Panc1 (cell line): ENCODE measurements at regions not wholly inside any gene's neighbourhood (a gene's known extent, or its start where the extent isn't known, plus 50 kb on each side); places are given as distances from the start of the nearest gene placed in this dataset.

ENCODE experiments used
- CTCF ChIP-seq: fragments of 450-650 bp; IDR thresholded peaks from 2 replicates; pipeline ENCODE4 v1.5.1; 2017; ENCODE audit warnings: mild to moderate bottlenecking
- POLR2AphosphoS5 ChIP-seq: IDR thresholded peaks from 2 replicates; pipeline ENCODE4 v1.6.1; 2012; ENCODE audit warnings: mild to moderate bottlenecking, low read depth, low read length, moderate library complexity
- TCF7L2 ChIP-seq: IDR thresholded peaks from 2 replicates; pipeline ENCODE4 v1.6.1; 2011; ENCODE audit warnings: mild to moderate bottlenecking, low read depth, low read length, inconsistent platforms
- TF ChIP-seq, protein P1 (sequence below), 2 experiments: IDR thresholded peaks; 2 replicates each; pipeline ENCODE4 v1.6.1; 2011 to 2012; ENCODE audit warnings: low read depth in 2 of 2, control low read depth in 1 of 2, low read length in 1 of 2, mild to moderate bottlenecking in 1 of 2, moderate library complexity in 1 of 2; ENCODE audit not compliant: insufficient read depth in 1 of 2

GRCh38 chr15:35210370-35210769 lies 125.3 kb upstream of the NANOGP8 start:
- TF ChIP-seq CTCF (no peak), POLR2AphosphoS5 (no peak), TCF7L2 (no peak)
- TF ChIP-seq, protein P1, sequence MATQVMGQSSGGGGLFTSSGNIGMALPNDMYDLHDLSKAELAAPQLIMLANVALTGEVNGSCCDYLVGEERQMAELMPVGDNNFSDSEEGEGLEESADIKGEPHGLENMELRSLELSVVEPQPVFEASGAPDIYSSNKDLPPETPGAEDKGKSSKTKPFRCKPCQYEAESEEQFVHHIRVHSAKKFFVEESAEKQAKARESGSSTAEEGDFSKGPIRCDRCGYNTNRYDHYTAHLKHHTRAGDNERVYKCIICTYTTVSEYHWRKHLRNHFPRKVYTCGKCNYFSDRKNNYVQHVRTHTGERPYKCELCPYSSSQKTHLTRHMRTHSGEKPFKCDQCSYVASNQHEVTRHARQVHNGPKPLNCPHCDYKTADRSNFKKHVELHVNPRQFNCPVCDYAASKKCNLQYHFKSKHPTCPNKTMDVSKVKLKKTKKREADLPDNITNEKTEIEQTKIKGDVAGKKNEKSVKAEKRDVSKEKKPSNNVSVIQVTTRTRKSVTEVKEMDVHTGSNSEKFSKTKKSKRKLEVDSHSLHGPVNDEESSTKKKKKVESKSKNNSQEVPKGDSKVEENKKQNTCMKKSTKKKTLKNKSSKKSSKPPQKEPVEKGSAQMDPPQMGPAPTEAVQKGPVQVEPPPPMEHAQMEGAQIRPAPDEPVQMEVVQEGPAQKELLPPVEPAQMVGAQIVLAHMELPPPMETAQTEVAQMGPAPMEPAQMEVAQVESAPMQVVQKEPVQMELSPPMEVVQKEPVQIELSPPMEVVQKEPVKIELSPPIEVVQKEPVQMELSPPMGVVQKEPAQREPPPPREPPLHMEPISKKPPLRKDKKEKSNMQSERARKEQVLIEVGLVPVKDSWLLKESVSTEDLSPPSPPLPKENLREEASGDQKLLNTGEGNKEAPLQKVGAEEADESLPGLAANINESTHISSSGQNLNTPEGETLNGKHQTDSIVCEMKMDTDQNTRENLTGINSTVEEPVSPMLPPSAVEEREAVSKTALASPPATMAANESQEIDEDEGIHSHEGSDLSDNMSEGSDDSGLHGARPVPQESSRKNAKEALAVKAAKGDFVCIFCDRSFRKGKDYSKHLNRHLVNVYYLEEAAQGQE (IDR thresholded peaks at IDR 0.05; ENCODE audit: insufficient read depth in 1 of 2, low read depth in 2 of 2, low read length in 1 of 2) = no peak
